ENCODE measurements at regions not wholly inside any gene's neighbourhood (a gene's known extent, or its start where the extent isn't known, plus 50 kb on each side); places are given as distances from the start of the nearest gene placed in this dataset.
A peak's percentile ranks its signal among the peaks of the same experiment; 100 is the strongest.
"Not testable (repeated sequence)": the region's sequence is repeated elsewhere in the genome, so short reads cannot be mapped to it uniquely, and the experiment has no call there.

GRCh38 chr14:65153101-65153500 lies 50.8 kb upstream of the MAX start:
- DNase-seq (ENCODE audit: low spot score) = no peak

GRCh38 chr14:65156568-65157366 lies 54.5 kb upstream of the MAX start:
- DNase-seq (ENCODE audit: low spot score) = peak; percentile 84

- no peak for DNase-seq (ENCODE audit: low spot score)
Measured at GRCh38 chr14:65159281-65160062, 57.2 kb upstream of the MAX start.

- DNase-seq (ENCODE audit: low spot score) = no peak
Measured at GRCh38 chr14:65160091-65160490, 57.8 kb upstream of the MAX start.

GRCh38 chr14:65162031-65162430 lies 59.7 kb upstream of the MAX start:
- no peak for DNase-seq (ENCODE audit: low spot score)

- DNase-seq (ENCODE audit: low spot score) = peak; percentile 59
Measured at GRCh38 chr14:65164068-65164824, 61.9 kb upstream of the MAX start.

- DNase-seq (ENCODE audit: low spot score) = no peak
Measured at GRCh38 chr14:65164825-65165135, 62.5 kb upstream of the MAX start.

- no peak for DNase-seq (ENCODE audit: low spot score)
Measured at GRCh38 chr14:65167072-65167645, 64.8 kb upstream of the MAX start.

GRCh38 chr14:65168840-65169239 lies 66.5 kb upstream of the MAX start:
- no peak for DNase-seq (ENCODE audit: low spot score)

- peak; percentile 61 for DNase-seq (ENCODE audit: low spot score)
Measured at GRCh38 chr14:65169351-65169750, 67.0 kb upstream of the MAX start.

- no peak for DNase-seq (ENCODE audit: low spot score)
Measured at GRCh38 chr14:65170318-65170717, 68.0 kb upstream of the MAX start.

GRCh38 chr14:65170768-65171507 lies 68.6 kb upstream of the MAX start:
- peak; percentile 68 for DNase-seq (ENCODE audit: low spot score)

GRCh38 chr14:65173973-65174693 lies 71.8 kb upstream of the MAX start:
- peak; percentile 21 for DNase-seq (ENCODE audit: low spot score)

- DNase-seq (ENCODE audit: low spot score) = no peak
Measured at GRCh38 chr14:65174783-65175182, 72.5 kb upstream of the MAX start.

- DNase-seq (ENCODE audit: low spot score) = no peak
Measured at GRCh38 chr14:65177551-65177950, 75.2 kb upstream of the MAX start.

- DNase-seq (ENCODE audit: low spot score) = not testable (repeated sequence)
Measured at GRCh38 chr14:65179231-65179630, 76.9 kb upstream of the MAX start.

GRCh38 chr14:65179918-65180724 lies 77.8 kb upstream of the MAX start:
- peak; percentile 87 for DNase-seq (ENCODE audit: low spot score)

- DNase-seq (ENCODE audit: low spot score) = no peak
Measured at GRCh38 chr14:65180725-65181025, 78.4 kb upstream of the MAX start.

- DNase-seq (ENCODE audit: low spot score) = peak; percentile 44
Measured at GRCh38 chr14:65184032-65184764, 81.9 kb upstream of the MAX start.

GRCh38 chr14:65185829-65186228 lies 83.5 kb upstream of the MAX start:
- DNase-seq (ENCODE audit: low spot score) = no peak
